GM21423 (cell line): ENCODE measurements at regions not wholly inside any gene's neighbourhood (a gene's known extent, or its start where the extent isn't known, plus 50 kb on each side); places are given as distances from the start of the nearest gene placed in this dataset.
"Not testable (repeated sequence)": the region's sequence is repeated elsewhere in the genome, so short reads cannot be mapped to it uniquely, and the experiment has no call there.

Experiments
- ATAC-seq: cut with Tn5 transposase; IDR thresholded peaks from one replicate; pipeline ENCODE4 v1.9.1; 2021; ENCODE audit warnings: mild to moderate bottlenecking, moderate library complexity; ENCODE audit not compliant: unreplicated experiment

DNA sequence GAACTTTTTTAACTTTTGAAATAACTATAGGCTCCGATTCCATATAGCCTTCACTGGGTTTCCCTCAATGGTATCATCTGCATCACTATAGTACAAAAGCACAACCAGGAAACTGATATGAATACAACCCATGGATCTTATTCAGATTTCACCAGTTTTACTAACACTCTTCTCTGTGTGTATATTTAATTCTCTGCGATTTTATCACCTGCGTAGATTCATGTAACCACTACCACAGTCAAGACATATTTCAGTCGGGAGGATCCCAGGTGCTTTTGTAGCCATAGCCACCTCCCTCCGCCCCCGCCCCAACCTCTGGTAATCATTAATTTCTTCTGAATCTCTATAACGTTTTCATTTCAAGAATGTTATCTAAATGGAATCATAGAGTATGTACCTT lies 82.8 kb upstream of the C7orf33 start:
- ATAC-seq, result no peak

DNA sequence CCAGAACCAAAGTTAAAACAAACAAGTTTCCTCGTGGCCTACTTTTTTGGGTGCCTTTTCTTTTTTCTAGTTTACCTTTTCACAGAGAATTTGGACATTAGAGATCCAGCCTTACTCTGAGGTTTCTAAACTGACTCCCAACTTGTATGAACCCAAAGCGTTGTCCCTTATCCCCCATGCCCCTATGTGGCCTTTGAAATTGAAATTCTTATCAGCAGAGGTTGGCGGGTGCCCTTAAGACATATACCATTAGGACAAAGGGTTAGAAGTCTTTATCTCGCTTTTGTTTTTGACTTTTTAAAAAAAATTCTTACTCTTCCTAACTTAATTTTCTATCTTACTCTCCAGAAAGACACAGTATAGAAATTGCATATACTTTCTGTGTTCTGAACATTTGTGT lies 76.3 kb upstream of the C7orf33 start:
- ATAC-seq, result no peak

GRCh38 chr7:148515237-148515636 lies 75.3 kb upstream of the C7orf33 start:
- ATAC-seq, result no peak

GRCh38 chr7:148515728-148516695 lies 74.6 kb upstream of the C7orf33 start:
- no peak for ATAC-seq

DNA sequence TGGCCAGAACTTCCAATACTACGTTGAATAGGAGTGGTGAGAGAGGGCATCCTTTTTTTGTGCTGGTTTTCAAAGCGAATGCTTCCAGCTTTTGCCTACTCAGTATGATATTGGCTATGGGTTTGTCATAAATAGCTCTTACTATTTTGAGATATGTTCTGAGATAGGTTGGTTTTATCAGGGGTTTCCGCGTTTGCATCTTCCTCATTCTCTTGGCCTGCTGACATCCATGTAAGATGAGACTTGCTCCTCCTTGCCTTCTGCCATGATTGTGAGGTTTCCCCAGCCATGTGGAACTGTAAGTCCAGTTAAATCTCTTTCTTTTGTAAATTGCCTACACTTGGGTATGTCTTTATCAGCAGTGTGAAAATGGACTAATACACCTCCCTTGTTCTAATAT lies 71.2 kb upstream of the C7orf33 start:
- not testable (repeated sequence) for ATAC-seq

GRCh38 chr7:148521271-148521670 lies 69.3 kb upstream of the C7orf33 start:
- no peak for ATAC-seq

DNA sequence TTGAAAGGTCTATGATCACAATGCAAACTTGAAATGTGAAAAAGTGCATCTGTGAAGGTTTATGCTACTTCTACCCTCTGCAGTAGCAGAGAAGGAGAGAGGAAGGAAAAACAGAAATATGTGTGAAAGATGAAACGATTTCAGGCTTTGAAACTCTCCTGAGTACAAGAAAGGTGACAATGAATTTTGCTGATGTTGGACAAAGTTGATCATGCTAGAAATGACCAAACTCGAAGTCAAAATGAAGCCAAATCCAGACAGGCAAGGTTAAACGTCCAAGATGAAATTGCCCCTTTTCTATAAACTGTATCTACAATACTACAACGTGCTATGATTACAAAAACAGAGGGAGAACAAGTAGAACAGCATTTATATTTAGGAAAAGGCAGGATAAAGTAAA lies 67.0 kb upstream of the C7orf33 start:
- ATAC-seq, result no peak

DNA sequence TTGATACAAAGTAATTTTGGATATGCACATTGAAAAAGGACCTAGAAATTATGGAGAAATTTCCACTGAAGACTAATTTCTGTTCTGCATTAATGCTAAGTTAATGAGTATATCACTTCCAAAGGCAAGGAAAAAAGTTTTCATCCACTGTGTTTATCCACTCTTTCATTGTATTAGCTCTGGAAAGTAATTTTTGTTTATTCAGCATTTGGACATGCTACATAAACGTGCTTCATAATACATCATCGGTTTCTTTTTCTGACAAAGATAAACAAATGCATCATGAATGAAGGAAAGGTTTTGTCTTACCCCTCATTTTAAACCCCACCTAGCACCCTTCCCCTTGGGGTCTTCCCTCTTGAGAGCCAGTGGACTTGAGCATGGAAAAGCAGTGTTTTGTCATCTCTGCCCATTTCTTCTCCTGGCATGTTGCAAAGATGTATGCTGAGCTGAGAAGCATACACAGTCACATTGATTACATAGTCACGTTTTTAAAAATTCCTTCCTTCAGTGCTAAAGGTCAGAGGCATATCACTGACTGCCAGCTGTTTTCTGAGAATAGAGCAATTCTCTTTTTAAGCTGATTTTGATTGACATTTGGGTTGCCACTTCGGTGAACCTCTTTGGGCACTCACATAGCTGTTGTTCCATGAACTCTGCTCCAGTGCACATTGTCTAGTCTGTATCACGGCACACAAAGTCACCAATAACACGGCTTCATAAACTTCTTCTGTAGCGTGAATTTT lies 65.9 kb upstream of the C7orf33 start:
- ATAC-seq, result no peak

DNA sequence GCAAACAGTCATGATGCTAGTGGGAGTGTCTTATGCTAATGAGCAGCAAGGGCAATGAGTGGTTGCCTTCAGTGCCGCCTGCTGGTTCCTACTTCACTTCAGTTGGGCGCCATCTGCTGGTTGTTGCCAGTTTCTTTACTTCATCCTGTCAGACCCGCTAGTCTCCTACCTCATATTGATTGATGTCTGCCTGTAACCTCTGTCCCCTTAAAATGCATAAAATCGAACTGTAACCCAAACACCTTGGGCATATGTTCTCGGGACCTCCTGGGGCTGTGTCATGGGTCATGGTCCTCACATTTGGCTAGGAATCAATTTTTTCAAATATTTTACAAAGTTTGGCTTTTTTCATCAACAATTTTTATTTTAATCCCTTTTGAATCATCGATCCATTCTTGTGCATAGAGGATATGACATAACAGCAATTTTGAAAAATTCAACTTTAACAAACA lies 62.8 kb upstream of the C7orf33 start:
- peak; percentile 98 for ATAC-seq

DNA sequence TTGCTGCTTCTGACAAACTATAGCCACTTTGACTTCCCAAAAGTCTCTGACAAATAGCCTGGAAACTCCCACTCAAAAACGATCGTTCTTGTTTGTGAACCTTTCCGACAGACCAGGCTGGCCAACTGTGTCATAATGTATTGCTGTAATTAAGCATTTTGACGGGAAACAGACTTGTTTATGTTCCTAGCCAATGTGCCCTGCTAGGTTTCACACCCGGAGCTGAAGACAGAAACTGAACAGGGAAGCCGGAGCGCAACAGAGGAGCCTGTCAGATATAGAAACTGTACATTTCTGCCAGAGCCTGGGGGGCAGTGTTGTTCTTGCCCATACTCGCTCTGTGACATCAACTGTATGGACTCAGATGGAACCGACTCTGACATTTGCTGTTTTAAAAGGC lies 55.3 kb upstream of the C7orf33 start:
- ATAC-seq, result peak; percentile 71

DNA sequence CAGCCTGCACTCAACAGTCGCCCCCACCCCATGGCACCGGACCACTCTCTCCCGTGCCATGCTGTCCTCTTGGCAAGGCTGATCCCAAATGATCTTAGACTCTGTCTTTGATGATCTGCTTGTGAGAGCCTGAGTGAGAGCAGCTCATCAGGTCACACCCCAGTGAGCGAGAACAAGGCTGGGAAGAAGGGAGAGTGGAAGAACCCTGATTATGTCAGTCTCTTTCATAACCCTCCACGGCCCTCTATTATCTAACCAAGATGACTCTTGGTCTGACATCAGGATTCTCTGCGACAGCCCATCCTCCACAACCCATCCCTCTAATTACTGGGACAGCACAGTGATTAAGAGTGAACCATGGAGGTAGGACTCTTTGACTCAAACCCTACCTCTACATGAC lies 53.1 kb upstream of the C7orf33 start:
- no peak for ATAC-seq

DNA sequence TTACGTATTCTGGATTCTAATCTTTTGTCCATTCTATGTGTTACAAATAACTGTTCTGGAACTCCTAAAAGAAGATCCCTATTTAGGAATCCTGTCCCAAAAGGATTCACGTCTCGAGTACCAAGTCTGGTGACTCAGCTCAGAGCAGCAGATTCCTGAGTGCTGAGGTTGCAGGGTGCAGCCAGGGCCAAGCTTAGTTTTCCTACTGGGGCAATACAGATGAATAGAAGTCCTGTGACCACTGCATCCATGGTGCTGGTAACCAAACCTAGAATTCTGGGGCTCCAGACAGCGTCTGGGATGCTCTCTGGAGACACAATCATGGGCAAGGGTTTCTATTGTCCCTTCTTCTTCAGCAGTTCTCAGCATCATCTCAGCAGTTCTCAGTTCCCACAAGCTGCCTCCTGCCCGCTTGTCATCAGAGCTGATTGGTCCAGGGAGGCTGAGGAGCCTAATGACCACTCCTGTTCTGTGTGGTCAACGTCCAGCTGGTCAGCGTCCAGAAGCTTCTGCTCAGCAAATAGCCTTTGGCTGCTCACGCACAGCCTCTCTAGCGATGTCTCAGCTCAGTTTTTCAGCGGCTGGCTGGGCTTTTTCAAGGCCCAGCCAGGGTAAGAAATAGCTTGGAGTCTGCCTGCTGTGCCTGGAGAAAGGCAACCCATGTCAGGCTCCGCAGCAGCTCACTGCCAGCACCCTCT lies 50.4 kb upstream of the C7orf33 start:
- no peak for ATAC-seq
